Esophagus (tissue), 2 donors: ENCODE measurements at regions not wholly inside any gene's neighbourhood (a gene's known extent, or its start where the extent isn't known, plus 50 kb on each side); places are given as distances from the start of the nearest gene placed in this dataset.

Experiments used
- H3K27ac ChIP-seq, 2 donors: one replicate each; pipeline ENCODE4 v1.5.1; 2013; ENCODE audit warnings: low read depth in 2 of 2, mild to moderate bottlenecking in 2 of 2, inconsistent platforms in 1 of 2, low read length in 1 of 2, moderate library complexity in 1 of 2
- H3K27me3 ChIP-seq, 2 donors: one replicate each; pipeline ENCODE4 v1.6.1; 2013; ENCODE audit warnings: low read length in 2 of 2, control low read depth in 1 of 2, mild to moderate bottlenecking in 1 of 2; ENCODE audit not compliant: insufficient read depth in 2 of 2, control insufficient read depth in 1 of 2
- H3K36me3 ChIP-seq, 2 donors: one replicate each; pipeline ENCODE4 v1.6.1; 2013; ENCODE audit warnings: low read length in 1 of 2; ENCODE audit not compliant: control insufficient read depth in 2 of 2, insufficient read depth in 2 of 2
- H3K4me1 ChIP-seq, 2 donors: one replicate each; pipeline ENCODE4 v1.6.1; 2013; ENCODE audit warnings: low read length in 1 of 2; ENCODE audit not compliant: control insufficient read depth in 2 of 2, insufficient read depth in 2 of 2
- H3K4me3 ChIP-seq, 2 donors: one replicate each; pipeline ENCODE4 v1.5.1; 2013; ENCODE audit warnings: low read length in 2 of 2, mild to moderate bottlenecking in 2 of 2, low read depth in 1 of 2, moderate library complexity in 1 of 2
- H3K9me3 ChIP-seq, 2 donors: one replicate each; pipeline ENCODE4 v1.6.1; 2013; ENCODE audit warnings: mild to moderate bottlenecking in 2 of 2, low read depth in 1 of 2, low read length in 1 of 2, moderate library complexity in 1 of 2; ENCODE audit not compliant: control insufficient read depth in 2 of 2, insufficient read depth in 1 of 2
- WGBS, 2 donors: extraction: QIAGEN DNeasy Blood & Tissue Kit; methylation state at CpG; one replicate each; pipeline ENCODE4 v1.1.7; 2013; 5-methylcytosine and 5-hydroxymethylcytosine counted together
- donor health status: healthy with polysubstance abuse.
- donor health status: Bipolar disorder and iron deficiency.

- no peaks in the 10 kb centered on the region for H3K4me1 ChIP-seq
- H3K36me3 ChIP-seq, result no peaks in the 10 kb centered on the region
- H3K27ac ChIP-seq, result no peak overlapping the region
- H3K27me3 ChIP-seq, result no peaks in the 10 kb centered on the region
- no peaks in the 10 kb centered on the region for H3K9me3 ChIP-seq
- H3K4me3 ChIP-seq, result no peak overlapping the region
Observed at GRCh38 chr1:34524783-34525182, 230.1 kb upstream of the GJB5 start.

- H3K4me3 ChIP-seq, result no peak overlapping the region
- H3K27ac ChIP-seq, result no peak overlapping the region
- H3K4me1 ChIP-seq, result no peaks in the 10 kb centered on the region
- H3K27me3 ChIP-seq, result no peaks in the 10 kb centered on the region
- H3K36me3 ChIP-seq, result no peaks in the 10 kb centered on the region
- 10 to 17% methylated on average over 12 of the region's 12 CpGs for WGBS, 2 donors
- H3K9me3 ChIP-seq, result no peaks in the 10 kb centered on the region
Observed at GRCh38 chr1:34529935-34530859, 224.7 kb upstream of the GJB5 start.

- no peaks in the 10 kb centered on the region for H3K4me1 ChIP-seq
- no peaks in the 10 kb centered on the region for H3K36me3 ChIP-seq
- H3K27ac ChIP-seq, result no peak overlapping the region
- H3K4me3 ChIP-seq, result no peak overlapping the region
- no peaks in the 10 kb centered on the region for H3K9me3 ChIP-seq
- WGBS, 2 donors, result 39 to 51% methylated on average over 3 of the region's 3 CpGs
- no peaks in the 10 kb centered on the region for H3K27me3 ChIP-seq
Observed at GRCh38 chr1:34532113-34532512, 222.7 kb upstream of the GJB5 start.

- no peaks in the 10 kb centered on the region for H3K36me3 ChIP-seq
- H3K4me3 ChIP-seq, result no peak overlapping the region
- H3K9me3 ChIP-seq, result no peaks in the 10 kb centered on the region
- no peaks in the 10 kb centered on the region for H3K27me3 ChIP-seq
- H3K27ac ChIP-seq, result no peak overlapping the region
- H3K4me1 ChIP-seq, result no peaks in the 10 kb centered on the region
Observed at GRCh38 chr1:34538481-34538880, 216.4 kb upstream of the GJB5 start.

GRCh38 chr1:34547046-34547674 lies 207.7 kb upstream of the GJB5 start:
- H3K36me3 ChIP-seq, result no peaks in the 10 kb centered on the region
- no peak overlapping the region for H3K4me3 ChIP-seq
- peaks cover 0 to 3% of the 10 kb centered on the region in 2 donors for H3K9me3 ChIP-seq
- WGBS, 2 donors, result 43% methylated on average over 3 of the region's 3 CpGs
- H3K27ac ChIP-seq, result no peak overlapping the region
- no peaks in the 10 kb centered on the region for H3K4me1 ChIP-seq
- no peaks in the 10 kb centered on the region for H3K27me3 ChIP-seq

- no peak overlapping the region for H3K4me3 ChIP-seq
- no peaks in the 10 kb centered on the region for H3K4me1 ChIP-seq
- peaks cover 0 to 3% of the 10 kb centered on the region in 2 donors for H3K9me3 ChIP-seq
- no peak overlapping the region for H3K27ac ChIP-seq
- H3K27me3 ChIP-seq, result no peaks in the 10 kb centered on the region
- 19 to 31% methylated on average over 5 of the region's 5 CpGs for WGBS, 2 donors
- no peaks in the 10 kb centered on the region for H3K36me3 ChIP-seq
Observed at GRCh38 chr1:34549199-34549598, 205.6 kb upstream of the GJB5 start.

- Histone ChIP-seq H3K4me3 (no peak overlapping the region), H3K27me3 (peaks cover 0 to 2% of the 10 kb centered on the region in 2 donors), H3K4me1 (no peaks in the 10 kb centered on the region), H3K9me3 (peaks cover 4 to 5% of the 10 kb centered on the region in 2 donors), H3K27ac (no peak overlapping the region), H3K36me3 (no peaks in the 10 kb centered on the region)
- 48 to 72% methylated on average over 3 of the region's 3 CpGs for WGBS, 2 donors
Observed at GRCh38 chr1:34578306-34578705, 176.5 kb upstream of the GJB5 start.

GRCh38 chr1:34582356-34582755 lies 172.5 kb upstream of the GJB5 start:
- H3K27me3 ChIP-seq, result peaks cover 3 to 4% of the 10 kb centered on the region in 2 donors
- peaks cover 0 to 2% of the 10 kb centered on the region in 2 donors for H3K9me3 ChIP-seq

GRCh38 chr1:34587761-34588160 lies 167.1 kb upstream of the GJB5 start:
- no peaks in the 10 kb centered on the region for H3K9me3 ChIP-seq
- H3K36me3 ChIP-seq, result no peaks in the 10 kb centered on the region
- no peak overlapping the region for H3K27ac ChIP-seq
- H3K4me1 ChIP-seq, result no peaks in the 10 kb centered on the region
- peaks cover 3 to 4% of the 10 kb centered on the region in 2 donors for H3K27me3 ChIP-seq
- no peak overlapping the region for H3K4me3 ChIP-seq
- 27 to 31% methylated on average over 2 of the region's 2 CpGs for WGBS, 2 donors

More at GRCh38 chr1:34582356-34582755, 172.5 kb upstream of the GJB5 start:
- H3K36me3 ChIP-seq, result no peaks in the 10 kb centered on the region
- H3K4me3 ChIP-seq, result no peak overlapping the region
- no peak overlapping the region for H3K27ac ChIP-seq
- no peaks in the 10 kb centered on the region for H3K4me1 ChIP-seq
- 62 to 65% methylated on average over 2 of the region's 2 CpGs for whole genome bisulfite sequencing, 2 donors
